CD4-positive, alpha-beta T cell treated with Interleukin-15 for 4 hours (primary cell): ENCODE measurements at regions not wholly inside any gene's neighbourhood (a gene's known extent, or its start where the extent isn't known, plus 50 kb on each side); places are given as distances from the start of the nearest gene placed in this dataset.
A peak's percentile ranks its signal among the peaks of the same experiment; 100 is the strongest.

Experiments used
- DNase-seq: peaks from one replicate; pipeline ENCODE4 v3.0.0-alpha.2; 2020; ENCODE audit warnings: low spot score

DNA sequence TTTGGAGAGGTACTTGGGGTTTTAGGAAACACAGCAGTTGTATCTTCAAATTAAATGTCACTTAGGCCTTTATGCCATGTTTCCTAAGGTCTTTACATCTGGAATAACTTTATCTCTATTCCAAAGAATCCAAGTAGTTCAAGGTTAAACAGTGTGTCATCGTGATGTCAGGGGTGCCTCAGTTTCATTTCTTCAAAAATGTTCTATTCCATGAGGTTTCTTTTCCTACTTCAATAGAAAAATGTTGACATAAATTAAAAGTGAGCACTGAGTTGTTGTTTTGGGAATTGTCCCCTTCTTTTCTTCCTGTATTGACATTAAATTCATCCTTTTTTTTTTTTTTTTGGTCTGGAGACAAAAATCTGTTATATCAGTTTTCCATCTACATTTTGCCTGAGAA lies 160.6 kb upstream of the C21orf91 start:
- DNase-seq: no peak

DNA sequence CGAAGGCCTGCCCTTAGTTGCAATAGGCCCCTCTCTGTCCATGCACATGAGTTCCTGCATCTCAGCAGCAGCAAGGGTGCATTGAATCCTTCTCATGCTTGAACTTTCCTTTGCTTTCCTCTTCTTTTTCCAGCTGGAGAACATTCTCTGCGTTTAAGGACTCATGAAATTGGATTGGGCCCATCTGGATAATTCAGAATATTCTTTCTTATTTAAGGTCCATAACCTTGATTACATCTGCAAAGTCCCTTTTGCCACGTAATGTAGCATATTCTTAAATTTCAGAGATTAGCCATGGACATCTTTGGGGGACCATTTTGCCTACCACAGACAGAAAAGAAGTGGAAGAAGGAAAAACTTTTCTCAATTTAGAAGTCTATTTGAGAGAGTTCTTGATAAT lies 159.7 kb upstream of the C21orf91 start:
- no peak for DNase-seq

DNA sequence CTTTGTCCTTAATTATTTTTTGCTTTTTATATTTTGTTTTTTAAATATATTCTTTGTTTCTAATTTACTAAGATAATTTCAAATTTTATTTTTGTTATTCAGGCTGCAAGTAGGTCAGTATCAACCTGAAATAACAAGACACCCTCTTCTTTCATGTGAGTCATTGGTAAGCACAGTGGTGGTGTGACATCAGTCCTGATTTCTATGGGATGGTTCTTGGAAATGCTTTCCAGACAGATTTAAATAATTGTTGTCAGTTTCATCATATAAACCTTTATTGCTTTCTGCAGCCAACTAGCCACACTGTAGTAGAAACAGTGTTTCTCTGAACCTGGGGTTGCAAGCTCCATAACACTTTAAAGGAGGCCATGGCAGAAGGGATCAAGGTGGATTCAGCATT lies 157.5 kb upstream of the C21orf91 start:
- no peak for DNase-seq

DNA sequence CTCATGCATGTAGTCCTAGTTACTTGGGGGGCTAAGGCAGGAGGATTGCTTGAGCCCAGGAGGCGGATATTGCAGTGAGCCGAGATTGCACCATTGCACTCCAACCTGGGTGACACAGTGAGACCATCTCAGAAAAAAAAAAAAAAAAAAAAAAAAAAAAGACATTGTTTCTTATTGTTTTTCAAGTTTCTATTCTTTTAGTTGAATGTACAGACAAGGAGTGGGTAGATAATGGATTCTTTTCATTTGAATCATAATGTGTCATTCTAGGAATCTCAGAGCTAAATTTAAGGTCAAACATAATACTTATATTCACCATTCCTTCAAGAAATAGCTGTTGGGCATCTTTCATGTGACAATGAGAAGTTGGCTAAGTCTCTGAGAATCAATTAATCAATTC lies 157.0 kb upstream of the C21orf91 start:
- DNase-seq: no peak

- no peak for DNase-seq
Measured at GRCh38 chr21:17967319-17967718, 148.2 kb upstream of the C21orf91 start.

DNA sequence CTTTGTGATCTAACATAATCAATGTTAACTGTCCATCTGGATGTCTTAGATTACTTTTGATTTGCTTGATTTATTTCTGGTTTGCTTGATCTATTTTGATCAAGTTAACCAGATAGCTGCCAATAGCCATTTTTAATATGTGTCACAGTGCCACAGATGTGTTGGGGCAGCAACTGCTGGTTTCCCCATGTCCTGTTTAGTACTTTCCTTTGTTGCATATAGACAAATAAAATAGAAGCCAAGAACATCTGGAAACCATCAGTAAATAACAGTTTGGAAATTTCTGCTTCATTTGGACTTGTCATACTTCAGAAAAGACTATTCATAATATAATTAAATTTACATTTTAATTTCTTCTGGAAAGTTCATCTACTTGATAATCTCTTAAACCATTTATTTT lies 145.6 kb upstream of the C21orf91 start:
- no peak for DNase-seq

DNA sequence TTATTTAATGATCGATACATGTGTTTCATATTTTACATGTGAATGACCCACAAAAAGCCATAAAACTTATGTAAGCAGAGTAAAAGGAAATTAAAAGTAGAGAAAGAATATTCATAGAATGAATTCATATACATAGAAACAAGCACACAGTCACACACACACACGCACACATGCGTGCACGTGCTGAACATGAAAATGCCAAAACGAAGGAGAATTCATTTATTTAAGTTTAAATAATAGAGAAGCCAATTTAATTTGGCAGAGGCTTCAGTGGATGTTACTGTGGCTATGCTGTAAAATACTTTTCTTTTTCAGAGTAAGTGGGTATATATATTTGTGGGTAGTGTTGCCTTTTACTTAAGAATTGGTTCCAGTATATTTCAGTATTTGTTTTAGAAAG lies 145.0 kb upstream of the C21orf91 start:
- DNase-seq: no peak

DNA sequence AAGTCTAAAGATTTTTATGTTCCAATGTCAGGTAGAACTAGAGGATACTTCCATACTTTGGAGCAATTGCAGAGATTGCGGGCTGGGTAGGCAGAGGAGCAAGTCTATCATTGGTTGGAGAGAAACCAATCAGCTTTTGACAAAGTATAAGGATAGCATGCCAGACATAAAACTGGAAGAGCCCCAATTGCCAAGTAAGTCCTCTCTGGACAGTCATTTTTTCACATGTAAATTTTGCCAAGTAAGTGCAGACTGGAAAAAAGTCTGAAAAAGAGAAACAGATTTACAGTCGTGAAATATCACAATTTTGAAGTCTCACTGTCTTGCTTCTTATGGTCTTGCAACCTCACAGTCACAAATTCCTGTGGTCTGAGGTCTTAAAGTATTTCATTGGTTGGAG lies 131.4 kb upstream of the C21orf91 start:
- DNase-seq: no peak

DNA sequence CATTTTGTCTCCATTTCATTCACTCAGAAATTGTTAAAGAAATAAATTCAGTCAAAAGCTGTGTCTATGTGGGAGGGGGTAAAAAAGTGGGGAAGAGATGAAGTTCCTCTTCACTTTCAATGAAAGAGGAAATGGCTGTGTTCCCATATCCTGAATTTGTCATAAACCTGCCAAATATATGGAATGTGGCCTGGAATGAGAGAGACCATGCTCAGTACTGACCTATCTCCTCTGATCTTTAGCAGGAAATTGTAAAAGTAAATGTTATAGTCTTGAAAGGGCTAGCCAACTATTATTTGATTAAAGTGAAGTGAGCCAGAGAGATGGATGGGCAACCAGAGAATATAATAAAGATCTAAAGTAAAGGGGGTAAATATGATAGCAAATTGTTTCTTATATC lies 130.3 kb upstream of the C21orf91 start:
- DNase-seq: no peak

- DNase-seq: no peak
Measured at GRCh38 chr21:17947531-17947930, 128.4 kb upstream of the C21orf91 start.

DNA sequence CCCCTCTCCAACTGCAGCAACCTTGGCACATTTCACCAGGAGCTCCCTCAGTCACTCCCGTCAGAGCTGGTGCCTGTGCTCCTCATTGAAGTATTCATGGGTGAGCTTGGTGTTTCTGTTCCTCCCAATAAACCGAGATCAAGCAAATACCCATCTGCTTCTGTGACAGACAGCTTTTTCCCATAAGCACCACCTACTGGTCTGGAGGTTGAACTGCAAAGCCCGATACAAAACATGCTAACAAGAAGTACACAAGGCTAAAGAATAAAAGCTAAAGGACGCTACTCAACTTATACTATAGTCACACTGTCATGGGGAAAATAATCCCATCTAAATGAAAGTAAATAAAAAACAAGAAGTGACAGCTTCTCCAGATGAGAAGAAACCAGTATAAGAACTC lies 111.9 kb upstream of the C21orf91 start:
- DNase-seq: peak; percentile 23

GRCh38 chr21:17930093-17930492 lies 110.9 kb upstream of the C21orf91 start:
- DNase-seq: no peak

DNA sequence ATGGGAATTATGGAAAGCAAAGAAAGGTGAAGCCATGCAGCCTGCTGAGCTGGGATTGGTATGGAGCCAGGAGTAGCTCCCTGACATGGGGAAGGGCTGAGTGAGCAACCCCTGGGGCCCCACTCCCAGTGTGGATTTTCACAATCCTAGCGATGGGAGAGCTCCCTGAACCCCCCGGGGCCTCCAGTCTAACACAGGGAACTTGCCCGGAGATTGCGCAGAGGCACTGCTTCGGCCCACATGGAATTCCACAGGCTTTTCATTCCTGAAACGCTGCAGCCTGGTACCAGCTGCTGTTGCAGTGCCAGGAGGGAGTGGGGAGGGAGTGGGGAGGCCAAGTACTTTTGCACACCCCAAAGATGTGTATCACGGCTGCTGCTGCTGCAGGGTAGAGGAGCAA lies 110.4 kb upstream of the C21orf91 start:
- DNase-seq: no peak

GRCh38 chr21:17925899-17926298 lies 106.7 kb upstream of the C21orf91 start:
- DNase-seq: no peak

DNA sequence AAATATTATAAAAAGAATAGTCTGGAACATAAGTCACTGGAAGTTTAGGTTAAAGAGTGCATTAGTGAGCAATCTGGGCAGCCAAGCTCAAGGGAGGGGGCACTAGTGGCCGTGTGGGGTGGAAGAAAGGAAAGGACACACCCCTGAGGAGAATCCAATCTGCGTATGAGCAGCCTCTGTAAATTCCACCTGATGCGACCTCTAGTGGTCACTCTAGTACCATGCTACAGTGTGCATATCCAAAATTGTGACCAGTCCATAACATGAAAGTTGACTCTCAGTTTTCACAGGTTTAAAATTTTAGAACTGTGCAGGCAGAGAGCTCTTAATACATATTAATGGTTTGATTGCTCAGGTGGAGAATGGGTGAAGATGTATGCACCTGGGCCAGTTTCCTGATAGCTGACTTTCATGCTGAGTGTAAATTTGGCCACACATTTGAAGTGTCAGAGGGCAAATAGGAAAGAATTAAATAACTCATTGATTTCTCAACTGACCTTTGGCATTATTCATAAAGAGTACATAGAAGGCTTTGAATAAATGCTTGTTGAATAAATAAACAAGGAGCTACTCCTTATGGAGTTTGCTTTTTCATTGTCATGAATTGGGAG lies 105.9 kb upstream of the C21orf91 start:
- DNase-seq: peak; percentile 64

GRCh38 chr21:17921579-17922530 lies 102.7 kb upstream of the C21orf91 start:
- DNase-seq: no peak

DNA sequence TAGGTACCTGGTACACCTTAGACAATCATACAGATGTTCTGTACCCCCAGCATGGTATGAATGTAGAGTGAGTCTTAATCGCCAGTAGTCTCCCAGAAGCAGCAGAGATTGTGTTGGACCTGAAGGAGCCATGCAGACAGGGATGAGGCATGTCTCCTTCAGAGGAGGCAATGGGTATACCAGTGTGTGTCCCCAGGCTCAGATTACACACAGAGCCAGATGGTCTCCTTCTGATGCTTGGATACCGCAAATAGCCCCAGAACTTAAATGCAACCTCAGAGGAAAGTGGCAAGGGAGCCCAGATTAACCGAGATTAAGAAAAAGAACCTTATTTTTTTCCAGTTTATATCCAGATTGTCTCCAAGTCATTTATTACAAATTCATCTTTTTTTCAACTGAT lies 96.8 kb upstream of the C21orf91 start:
- no peak for DNase-seq

DNA sequence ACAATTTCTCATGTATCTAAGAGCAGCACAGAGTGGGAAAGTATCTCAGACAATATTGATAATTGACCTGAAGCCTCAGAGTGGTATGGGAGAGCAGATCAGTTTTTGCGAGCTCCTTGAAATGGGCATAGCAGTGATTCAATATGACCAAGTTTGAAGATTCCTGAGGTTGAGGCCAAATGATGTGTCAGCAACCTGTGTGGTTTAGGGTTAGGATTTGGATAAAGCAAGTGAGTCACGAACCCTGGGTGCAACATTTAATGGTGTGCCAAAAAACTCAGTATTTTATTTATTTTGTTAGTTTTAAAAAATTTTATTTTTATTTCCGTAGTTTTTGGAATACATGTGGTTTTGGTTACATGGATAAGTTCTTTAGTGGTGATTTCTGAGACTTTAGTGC lies 92.5 kb upstream of the C21orf91 start:
- no peak for DNase-seq

DNA sequence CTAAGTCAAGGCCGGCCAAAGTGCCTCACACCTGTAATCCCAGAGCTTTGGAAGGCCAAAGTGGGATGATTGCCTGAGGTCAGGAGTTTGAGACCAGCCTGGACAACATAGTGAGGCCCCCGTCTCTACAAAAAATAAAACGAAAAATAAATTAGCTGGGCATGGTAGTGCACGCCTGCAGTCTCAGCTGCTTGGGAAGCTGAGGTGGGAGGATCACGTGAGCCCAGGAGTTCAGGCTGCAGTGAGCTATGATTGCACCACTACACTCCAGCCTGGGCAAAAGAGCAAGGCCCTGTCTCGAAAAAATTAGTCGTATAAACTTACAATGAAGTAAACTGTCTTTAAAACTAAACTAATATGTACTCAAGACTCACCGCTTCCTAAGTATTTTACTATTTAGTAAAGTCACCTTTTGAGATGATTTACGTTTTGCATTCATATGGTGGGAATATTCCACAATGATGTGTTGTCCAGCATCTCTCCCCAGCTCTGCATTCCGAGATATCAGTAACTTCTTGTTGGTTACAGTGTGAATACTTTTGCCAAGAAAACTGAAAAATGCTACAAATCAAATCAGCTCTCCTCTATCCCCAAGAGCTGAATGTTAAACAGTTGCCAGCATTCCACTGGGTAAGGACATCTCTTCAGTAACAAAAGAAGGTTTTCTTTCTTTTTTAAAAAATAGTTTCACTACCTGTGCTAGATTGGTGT lies 84.9 kb upstream of the C21orf91 start:
- DNase-seq: no peak

DNA sequence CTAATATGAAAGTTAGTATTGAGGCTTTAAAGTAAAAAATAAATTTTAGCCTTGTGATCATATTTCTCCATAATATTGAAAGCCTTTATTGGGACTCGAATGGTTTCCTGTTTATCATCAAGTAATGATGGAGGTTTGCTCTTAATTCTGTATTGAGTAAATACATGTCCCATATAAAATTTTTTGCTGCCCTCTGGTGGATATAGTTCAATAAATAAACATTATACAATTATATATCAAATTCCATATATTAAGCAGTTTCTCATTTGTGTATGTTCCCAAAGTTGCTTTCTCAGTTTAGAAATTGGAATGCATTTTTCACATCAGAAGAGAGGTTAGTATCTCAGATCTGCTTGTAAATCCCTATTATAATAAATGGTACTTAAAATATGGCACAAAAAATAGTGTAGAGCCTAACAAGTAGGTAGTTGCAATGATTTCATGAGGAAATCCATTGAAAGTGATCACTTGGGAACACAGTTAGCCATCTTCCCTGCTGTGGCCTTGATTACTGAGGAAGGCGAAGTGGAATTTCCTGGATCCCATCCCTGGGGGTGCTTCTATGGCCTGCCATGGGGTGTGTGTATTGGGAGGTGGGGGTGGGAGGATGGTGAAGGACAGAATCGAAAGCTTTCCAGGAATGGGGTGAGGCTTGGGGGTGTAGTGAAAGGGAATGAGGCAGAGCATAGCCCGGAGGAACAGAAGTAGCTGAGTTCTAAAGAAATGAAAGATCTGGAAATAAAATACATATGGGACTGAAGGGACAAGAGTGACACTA lies 84.1 kb upstream of the C21orf91 start:
- peak; percentile 62 for DNase-seq

GRCh38 chr21:17901458-17902079 lies 82.4 kb upstream of the C21orf91 start:
- DNase-seq: no peak

DNA sequence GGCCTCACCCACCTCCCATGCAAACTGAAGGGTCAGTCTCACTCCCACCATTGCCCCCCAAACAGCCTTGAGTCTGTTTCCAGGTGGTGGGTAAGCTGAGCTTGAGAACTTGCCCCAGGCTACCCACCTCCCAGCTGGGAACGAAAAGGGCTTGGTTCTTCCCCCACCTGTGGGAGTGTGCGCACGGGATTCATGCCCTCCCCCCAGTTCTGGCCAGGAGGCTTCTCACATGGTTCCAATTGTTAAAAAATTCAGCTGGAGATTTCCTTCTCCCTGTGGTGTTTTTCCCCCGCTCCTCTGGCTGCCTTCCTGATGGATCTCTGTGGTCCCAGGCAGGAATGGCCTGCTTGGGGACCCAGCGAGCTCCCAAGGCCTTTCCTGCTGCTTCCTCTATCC lies 81.8 kb upstream of the C21orf91 start:
- no peak for DNase-seq
